ENCODE measurements at regions not wholly inside any gene's neighbourhood (a gene's known extent, or its start where the extent isn't known, plus 50 kb on each side); places are given as distances from the start of the nearest gene placed in this dataset.

GRCh38 chr1:73907051-73907450 lies 290.9 kb downstream of the LRRIQ3 start:
- no peak for DNase-seq
- no peaks in the 10 kb centered on the region for H3K27me3 Mint-ChIP-seq (ENCODE audit: low read depth in 2 of 2)
- no peak overlapping the region for H3K27ac Mint-ChIP-seq

DNA sequence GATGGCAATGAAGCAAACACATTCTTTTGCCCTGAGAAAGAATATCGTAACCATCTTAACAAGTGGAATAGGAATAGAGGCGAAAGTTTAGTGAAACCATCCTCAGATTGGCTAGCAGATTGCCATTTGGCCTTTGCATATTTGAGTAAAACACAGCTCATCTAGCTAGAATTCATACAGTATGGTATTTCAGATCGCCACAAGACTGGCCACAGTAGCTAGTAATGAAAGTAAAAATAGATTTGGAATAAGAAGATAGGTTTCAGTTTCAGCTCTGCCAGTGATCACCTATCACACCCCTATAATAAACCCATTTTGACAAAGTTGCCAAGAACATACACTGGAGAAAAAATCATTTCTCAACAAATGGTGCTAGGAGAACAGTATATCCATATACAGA lies 294.9 kb downstream of the LRRIQ3 start:
- peaks cover 4 to 12% of the 10 kb centered on the region in 2 donors for H3K9me3 Mint-ChIP-seq
- H3K4me1 Mint-ChIP-seq = no peaks in the 10 kb centered on the region
- intact Hi-C loops (cut with micrococcal nuclease) = no loop called here
- no peaks in the 10 kb centered on the region for H3K36me3 Mint-ChIP-seq
- WGBS (ENCODE audit: insufficient coverage) = 78% methylated on average over 2 of the region's 3 CpGs
- H3K36me3 ChIP-seq (ENCODE audit: control insufficient read depth, insufficient read depth, low read length) = no peaks in the 10 kb centered on the region
- no peak overlapping the region for H3K4me3 ChIP-seq (ENCODE audit: low read length)
- H3K4me1 ChIP-seq (ENCODE audit: control insufficient read depth, insufficient read depth, low read length) = no peaks in the 10 kb centered on the region
- DNase-seq (no peak), ATAC-seq (no peak)
- H3K27ac Mint-ChIP-seq = no peak overlapping the region
- TF ChIP-seq, protein P1, sequence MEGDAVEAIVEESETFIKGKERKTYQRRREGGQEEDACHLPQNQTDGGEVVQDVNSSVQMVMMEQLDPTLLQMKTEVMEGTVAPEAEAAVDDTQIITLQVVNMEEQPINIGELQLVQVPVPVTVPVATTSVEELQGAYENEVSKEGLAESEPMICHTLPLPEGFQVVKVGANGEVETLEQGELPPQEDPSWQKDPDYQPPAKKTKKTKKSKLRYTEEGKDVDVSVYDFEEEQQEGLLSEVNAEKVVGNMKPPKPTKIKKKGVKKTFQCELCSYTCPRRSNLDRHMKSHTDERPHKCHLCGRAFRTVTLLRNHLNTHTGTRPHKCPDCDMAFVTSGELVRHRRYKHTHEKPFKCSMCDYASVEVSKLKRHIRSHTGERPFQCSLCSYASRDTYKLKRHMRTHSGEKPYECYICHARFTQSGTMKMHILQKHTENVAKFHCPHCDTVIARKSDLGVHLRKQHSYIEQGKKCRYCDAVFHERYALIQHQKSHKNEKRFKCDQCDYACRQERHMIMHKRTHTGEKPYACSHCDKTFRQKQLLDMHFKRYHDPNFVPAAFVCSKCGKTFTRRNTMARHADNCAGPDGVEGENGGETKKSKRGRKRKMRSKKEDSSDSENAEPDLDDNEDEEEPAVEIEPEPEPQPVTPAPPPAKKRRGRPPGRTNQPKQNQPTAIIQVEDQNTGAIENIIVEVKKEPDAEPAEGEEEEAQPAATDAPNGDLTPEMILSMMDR (IDR thresholded peaks at IDR 0.05) = no peak
- H3K9me3 ChIP-seq (ENCODE audit: control insufficient read depth, insufficient read depth, low read length) = no peaks in the 10 kb centered on the region
- no peak overlapping the region for H3K4me3 Mint-ChIP-seq
- no peaks in the 10 kb centered on the region for H3K27me3 Mint-ChIP-seq (ENCODE audit: low read depth in 2 of 2)
- no peaks in the 10 kb centered on the region for H3K27me3 ChIP-seq (ENCODE audit: control insufficient read depth, insufficient read depth, low read length)
- H3K27ac ChIP-seq (ENCODE audit: low read length) = no peak overlapping the region

More at GRCh38 chr1:73907051-73907450, 290.9 kb downstream of the LRRIQ3 start:
- TF ChIP-seq, protein P1 (IDR thresholded peaks at IDR 0.05) = no peak
- H3K4me1 ChIP-seq (ENCODE audit: control insufficient read depth, insufficient read depth, low read length) = no peaks in the 10 kb centered on the region
- H3K27me3 ChIP-seq (ENCODE audit: control insufficient read depth, insufficient read depth, low read length) = no peaks in the 10 kb centered on the region
- H3K4me3 ChIP-seq (ENCODE audit: low read length) = no peak overlapping the region
- H3K27ac ChIP-seq (ENCODE audit: low read length) = no peak overlapping the region
- peaks cover 3% of the 10 kb centered on the region for H3K9me3 ChIP-seq (ENCODE audit: control insufficient read depth, insufficient read depth, low read length)
- intact Hi-C loops (cut with micrococcal nuclease) = no loop called here
- H3K36me3 ChIP-seq (ENCODE audit: control insufficient read depth, insufficient read depth, low read length) = no peaks in the 10 kb centered on the region
- 29% methylated on average over 1 of the region's 1 CpG for WGBS (ENCODE audit: insufficient coverage)
- Mint-ChIP-seq H3K4me3 (no peak overlapping the region), H3K36me3 (no peaks in the 10 kb centered on the region), H3K9me3 (peaks cover 7 to 21% of the 10 kb centered on the region in 2 donors), H3K4me1 (no peaks in the 10 kb centered on the region)
- no peak for ATAC-seq

- H3K27ac Mint-ChIP-seq = no peak overlapping the region
Observed at GRCh38 chr1:73901738-73902137, 296.2 kb downstream of the LRRIQ3 start.

DNA sequence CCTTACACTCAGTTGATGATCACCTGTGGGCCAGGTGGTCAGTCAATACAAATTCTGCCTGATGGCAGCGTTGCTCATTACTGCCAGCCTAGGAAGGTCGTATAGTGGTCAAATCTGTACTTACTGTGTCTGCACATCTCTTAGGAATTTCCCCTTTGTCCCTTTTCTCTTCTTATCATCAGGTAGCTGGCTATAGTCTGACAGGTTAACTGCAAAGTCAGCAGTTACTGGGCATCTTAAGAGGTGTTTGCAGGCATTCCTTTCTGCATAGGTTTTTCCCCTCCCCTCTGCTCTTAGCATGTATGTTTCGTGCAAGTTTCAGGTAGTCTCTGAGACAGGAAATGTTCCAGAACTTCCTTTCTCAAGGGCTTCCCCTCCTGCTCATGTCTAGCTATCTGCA lies 298.7 kb downstream of the LRRIQ3 start:
- Mint-ChIP-seq H3K36me3 (no peaks in the 10 kb centered on the region), H3K27ac (no peak overlapping the region), H3K9me3 (peaks cover 1 to 3% of the 10 kb centered on the region in 2 donors), H3K4me1 (no peaks in the 10 kb centered on the region), H3K27me3 (ENCODE audit: low read depth in 2 of 2) (no peaks in the 10 kb centered on the region), H3K4me3 (no peak overlapping the region)
- 53% methylated on average over 3 of the region's 3 CpGs for WGBS (ENCODE audit: insufficient coverage)
- ATAC-seq (no peak), DNase-seq (no peak)
- intact Hi-C loops (cut with micrococcal nuclease) = no loop called here
- no peaks in the 10 kb centered on the region for H3K4me1 ChIP-seq (ENCODE audit: control insufficient read depth, insufficient read depth, low read length)
- H3K4me3 ChIP-seq (ENCODE audit: low read length) = no peak overlapping the region
- no peaks in the 10 kb centered on the region for H3K36me3 ChIP-seq (ENCODE audit: control insufficient read depth, insufficient read depth, low read length)
- no peak overlapping the region for H3K27ac ChIP-seq (ENCODE audit: low read length)
- no peaks in the 10 kb centered on the region for H3K9me3 ChIP-seq (ENCODE audit: control insufficient read depth, insufficient read depth, low read length)
- no peaks in the 10 kb centered on the region for H3K27me3 ChIP-seq (ENCODE audit: control insufficient read depth, insufficient read depth, low read length)
- TF ChIP-seq, protein P1 (IDR thresholded peaks at IDR 0.05) = no peak

More at GRCh38 chr1:73901738-73902137, 296.2 kb downstream of the LRRIQ3 start:
- Mint-ChIP-seq H3K4me1 (no peaks in the 10 kb centered on the region), H3K27me3 (ENCODE audit: low read depth in 2 of 2) (no peaks in the 10 kb centered on the region), H3K4me3 (no peak overlapping the region), H3K9me3 (peaks cover 2 to 12% of the 10 kb centered on the region in 2 donors), H3K36me3 (no peaks in the 10 kb centered on the region)
- no peaks in the 10 kb centered on the region for H3K36me3 ChIP-seq (ENCODE audit: control insufficient read depth, insufficient read depth, low read length)
- TF ChIP-seq, protein P1 (IDR thresholded peaks at IDR 0.05) = no peak
- DNase-seq (no peak), ATAC-seq (no peak)
- H3K27ac ChIP-seq (ENCODE audit: low read length) = no peak overlapping the region
- H3K4me3 ChIP-seq (ENCODE audit: low read length) = no peak overlapping the region
- intact Hi-C loops (cut with micrococcal nuclease) = no loop called here
- no peaks in the 10 kb centered on the region for H3K27me3 ChIP-seq (ENCODE audit: control insufficient read depth, insufficient read depth, low read length)
- 47% methylated on average over 5 of the region's 5 CpGs for WGBS (ENCODE audit: insufficient coverage)
- no peaks in the 10 kb centered on the region for H3K4me1 ChIP-seq (ENCODE audit: control insufficient read depth, insufficient read depth, low read length)
- H3K9me3 ChIP-seq (ENCODE audit: control insufficient read depth, insufficient read depth, low read length) = no peaks in the 10 kb centered on the region

Data from natural killer cell (primary cell).